Stimulated activated CD4-positive, alpha-beta T cell treated with anti-CD3 and anti-CD28 coated beads, Interleukin-12 subunit alpha, Interleukin-12 subunit beta, amount 100 ng/mL, for 48 hours (primary cell): ENCODE measurements at regions not wholly inside any gene's neighbourhood (a gene's known extent, or its start where the extent isn't known, plus 50 kb on each side); places are given as distances from the start of the nearest gene placed in this dataset.

Experiments
- DNase-seq, 3 donors: peaks; one replicate each; pipeline ENCODE4 v3.0.0-alpha.2; 2020; ENCODE audit warnings: low read depth in 2 of 3, low spot score in 1 of 3

DNA sequence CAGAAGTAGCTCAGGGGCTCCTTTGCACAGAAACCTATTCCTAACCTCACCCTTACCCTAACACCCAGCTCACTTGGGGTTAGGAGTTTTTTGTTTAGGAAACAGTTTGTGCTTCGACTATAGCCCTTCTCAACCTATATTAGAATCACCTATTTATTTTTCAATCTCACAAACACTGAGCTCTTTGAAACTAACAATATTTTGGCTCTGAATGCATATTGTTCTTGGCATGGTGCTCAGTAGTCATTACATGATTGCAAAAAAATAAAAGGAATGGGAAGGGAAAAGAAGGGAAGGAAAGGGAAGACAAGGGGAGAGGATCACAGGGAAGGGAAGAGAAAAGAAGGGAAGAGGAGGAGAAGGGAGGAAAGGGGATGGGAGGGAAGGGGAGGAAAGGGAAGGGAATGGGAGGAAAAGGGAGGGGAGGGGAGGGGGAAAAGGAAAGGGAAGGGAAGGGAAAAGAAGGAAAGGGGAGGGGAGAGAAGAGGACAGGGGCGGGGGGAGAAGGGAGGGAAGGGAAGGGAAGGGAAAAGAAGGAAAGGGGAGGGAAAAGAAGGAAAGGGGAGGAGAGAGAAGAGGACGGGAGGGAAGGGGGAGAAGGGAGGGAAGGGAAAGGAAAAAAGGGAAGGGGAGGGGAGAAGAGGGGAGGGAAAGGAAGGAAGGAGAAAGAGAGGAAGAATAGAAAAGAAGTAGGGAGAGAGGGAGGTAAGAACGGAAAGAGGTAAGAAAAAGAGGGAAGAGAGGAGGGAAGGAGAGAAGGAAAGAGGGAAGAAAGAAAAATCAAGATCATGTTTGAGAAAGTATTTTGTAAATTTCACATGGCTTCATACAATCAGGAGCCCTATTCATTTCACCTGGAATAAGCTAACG, 484.1 kb upstream of the NFIA start:
- DNase-seq, result no peak

DNA sequence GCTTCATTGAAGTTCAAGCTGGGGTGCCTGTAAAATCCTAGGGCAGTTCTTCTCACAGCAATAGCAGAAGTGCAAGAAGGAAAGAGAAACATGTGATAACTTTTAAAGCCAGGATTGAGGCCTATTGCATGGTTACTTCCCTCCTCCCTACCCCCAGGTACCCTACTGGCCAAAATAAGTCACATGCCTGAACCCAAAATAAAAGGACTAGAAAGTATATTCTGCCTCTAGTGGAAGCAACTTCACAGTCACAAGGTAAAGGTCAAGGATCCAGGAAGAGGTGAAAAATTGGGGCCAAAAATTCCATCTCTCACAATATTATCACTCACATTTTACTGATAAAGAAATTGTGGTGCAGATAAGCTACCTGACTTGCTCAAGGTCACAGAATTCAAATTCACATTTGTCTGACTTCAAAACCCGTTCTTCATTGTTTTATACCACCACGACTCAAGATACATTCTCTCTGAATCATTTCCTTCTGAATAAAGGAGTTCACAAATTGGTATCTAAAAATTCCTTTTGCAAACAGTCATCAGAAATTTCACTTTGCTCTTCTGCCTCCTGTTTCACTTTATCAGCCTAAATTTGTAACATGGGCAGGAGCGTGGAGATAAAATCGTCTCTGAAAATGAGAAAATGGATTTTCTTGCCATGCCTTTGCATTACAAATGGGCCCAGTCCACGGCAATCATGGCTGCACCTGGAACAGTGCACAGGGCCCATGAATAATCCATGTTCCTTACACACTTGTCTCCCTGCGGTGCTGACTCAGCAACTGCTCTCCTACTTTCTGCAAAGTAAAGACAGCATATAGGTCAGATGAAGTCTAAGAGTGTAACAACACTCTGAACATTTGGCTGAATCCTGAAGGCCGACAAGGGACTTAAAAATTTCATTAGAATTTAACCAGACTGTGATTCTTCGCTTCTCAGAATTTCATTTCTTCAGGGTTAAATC, 485.3 kb upstream of the NFIA start:
- DNase-seq, result no peak

GRCh38 chr1:60591583-60591982, 490.8 kb upstream of the NFIA start:
- DNase-seq, result no peak

- no peak for DNase-seq
Measured at GRCh38 chr1:60589916-60590315, 492.4 kb upstream of the NFIA start.

- DNase-seq, result no peak
Measured at GRCh38 chr1:60589046-60589748, 493.2 kb upstream of the NFIA start.

DNA sequence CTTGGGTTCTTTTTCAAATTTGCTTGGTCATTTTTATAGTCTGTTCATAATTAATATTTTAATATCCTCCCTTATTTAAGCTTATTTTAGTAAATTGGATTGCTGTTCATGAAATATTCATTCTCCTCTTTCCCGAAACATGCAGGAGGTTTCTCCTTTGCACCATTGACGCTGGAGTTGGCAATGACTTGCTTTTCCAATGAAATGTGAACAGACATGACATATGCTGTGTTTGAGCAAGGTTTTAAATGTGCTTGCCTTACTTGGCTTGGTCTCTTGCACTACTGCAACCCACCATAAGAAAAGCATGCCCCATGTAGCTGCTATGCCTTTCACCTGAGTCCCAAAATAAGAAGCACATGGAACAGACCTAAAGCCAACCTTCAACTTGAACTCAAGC, 498.0 kb upstream of the NFIA start:
- DNase-seq, result no peak

DNA sequence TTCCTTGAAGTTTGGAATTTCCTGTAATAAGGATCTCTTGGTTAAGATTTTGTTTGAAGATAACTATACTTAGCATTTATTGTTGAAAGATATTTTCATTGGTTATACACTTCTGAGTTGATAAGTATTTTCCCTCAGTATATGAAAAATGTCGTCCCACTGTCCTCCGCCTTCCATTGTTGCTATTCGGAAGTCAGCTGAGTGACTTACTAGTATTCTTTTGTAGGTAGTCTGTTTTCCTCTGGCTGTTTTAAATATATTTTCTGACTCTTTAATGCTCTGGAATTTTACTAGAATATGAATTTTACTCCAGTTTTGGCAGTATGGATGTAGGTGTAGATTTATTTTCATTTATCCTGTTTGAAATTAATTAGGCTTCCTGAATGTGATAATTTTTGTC, 498.7 kb upstream of the NFIA start:
- no peak for DNase-seq

DNA sequence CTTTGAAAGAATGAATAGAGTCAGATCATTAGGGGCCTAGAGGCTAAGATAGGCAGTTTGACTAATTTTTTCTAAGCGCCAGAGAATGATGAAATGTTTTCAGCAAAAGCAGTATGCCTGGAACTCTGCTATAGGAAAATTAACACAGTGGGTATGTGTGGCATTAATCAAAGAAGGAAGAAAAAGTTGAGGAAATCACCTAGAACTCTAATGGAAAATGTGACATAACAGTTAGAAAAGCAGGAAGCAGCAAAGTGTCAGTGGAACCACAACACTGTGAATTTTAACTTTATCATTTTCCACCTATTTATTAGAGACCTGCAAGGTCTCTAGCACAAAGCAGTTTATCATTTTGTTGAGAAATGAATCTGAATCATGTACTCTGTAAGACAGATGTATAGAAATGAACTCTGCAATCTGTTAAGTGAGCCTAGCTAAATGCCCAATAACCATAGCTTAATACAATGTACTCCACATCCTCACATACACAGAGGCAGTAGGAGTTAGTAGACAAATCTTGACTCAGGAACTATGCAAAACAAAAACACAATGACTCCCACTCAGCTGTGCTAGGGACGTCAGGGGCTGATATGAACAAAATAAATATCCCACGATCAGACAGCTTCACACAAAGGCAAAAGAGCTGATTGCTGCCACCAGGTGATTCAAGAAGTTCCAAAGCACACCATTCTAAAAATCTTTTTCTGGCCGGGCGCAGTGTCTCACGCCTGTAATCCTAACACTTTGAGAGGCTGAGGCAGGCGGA, 500.7 kb upstream of the NFIA start:
- DNase-seq, result no peak

DNA sequence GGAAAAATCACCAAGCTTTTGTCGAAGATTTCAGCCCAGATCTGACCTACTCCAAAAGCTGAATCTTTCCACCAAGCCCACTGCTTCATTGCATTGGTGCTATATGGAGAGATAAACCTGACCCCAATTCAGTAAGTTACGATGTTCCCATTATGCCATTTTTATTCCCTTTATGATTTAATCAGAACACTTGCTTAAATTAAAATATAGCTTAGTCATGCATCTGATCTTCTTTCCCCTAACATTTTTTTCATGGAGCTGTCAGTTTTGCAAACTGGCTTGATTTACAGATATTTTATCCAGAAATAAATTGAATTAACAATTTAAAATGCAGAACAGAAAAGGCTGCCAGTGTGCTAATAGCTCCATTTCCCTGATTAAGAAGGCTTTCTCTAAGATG, 503.5 kb upstream of the C1orf87 start:
- DNase-seq, result no peak

DNA sequence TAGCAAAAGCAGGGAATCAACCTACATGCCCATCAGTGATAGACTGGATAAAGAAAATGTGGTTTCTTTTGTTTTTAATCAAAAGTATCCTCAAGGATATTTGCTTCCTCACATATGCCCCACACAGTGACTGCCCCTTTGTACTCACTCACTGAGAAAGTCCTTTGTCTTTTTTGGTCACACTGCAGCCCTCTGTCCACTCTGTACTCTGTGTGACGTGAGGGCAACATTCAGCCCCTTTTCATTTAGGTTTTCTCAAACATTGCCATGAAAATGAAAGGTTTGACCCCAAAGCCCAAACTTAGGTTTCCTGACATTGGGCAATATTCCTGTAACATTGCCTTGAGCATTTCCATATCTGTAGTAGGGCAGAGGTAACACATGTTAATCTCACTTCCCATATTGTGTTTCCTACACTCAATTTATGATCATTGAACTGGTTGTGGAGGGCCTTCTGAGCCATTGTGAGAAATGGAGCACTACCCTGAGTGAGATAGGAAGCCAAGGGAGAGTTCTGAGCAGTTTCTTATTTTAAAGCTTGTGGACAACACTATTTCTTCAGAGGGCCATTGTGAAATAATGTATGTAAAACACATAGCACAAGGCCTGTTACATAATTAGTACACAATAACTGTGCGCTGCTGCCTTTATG, 501.9 kb upstream of the C1orf87 start:
- DNase-seq, result no peak

- DNase-seq, result no peak
Measured at GRCh38 chr1:60573726-60574409, 500.3 kb upstream of the C1orf87 start.

DNA sequence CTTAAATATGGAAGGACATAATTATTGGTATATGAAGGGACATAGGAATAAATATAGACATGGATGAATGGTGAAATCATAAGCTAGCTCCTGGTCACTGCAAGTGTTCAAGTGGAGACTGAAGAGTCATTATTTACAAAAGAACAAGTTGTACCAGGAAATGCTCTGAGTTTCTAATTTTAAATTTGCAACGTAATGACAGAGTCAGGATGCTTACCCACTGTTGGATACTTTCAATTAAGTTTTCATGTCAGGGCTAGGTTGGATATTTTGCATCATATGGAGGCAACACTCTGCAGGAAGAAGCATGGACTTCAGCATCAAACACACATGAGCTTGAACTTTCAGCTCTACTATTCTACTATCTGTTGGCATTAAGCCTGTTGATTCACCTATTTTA, 499.6 kb upstream of the C1orf87 start:
- DNase-seq, result no peak

- no peak for DNase-seq
Measured at GRCh38 chr1:60572378-60572777, 498.8 kb upstream of the C1orf87 start.

GRCh38 chr1:60571811-60572210, 498.2 kb upstream of the C1orf87 start:
- no peak for DNase-seq

DNA sequence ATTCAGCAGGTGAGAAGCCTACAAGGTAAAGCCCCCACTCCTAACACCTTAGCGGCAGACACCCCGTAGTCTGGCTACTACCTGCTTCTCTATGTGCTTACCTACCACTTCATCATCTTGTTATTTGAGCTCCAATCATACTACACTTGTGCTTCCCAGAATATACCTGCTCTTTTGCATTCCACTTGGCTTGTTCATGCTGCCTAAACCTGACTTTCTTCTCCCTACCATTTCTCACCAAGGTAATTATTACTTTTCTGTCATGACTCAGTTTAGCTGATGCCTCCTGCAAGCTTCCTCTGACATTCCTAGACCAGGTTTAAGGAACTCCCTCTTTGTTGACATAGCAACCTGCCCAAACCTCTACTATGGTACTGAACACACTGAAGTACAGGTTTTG, 495.6 kb upstream of the C1orf87 start:
- no peak for DNase-seq

DNA sequence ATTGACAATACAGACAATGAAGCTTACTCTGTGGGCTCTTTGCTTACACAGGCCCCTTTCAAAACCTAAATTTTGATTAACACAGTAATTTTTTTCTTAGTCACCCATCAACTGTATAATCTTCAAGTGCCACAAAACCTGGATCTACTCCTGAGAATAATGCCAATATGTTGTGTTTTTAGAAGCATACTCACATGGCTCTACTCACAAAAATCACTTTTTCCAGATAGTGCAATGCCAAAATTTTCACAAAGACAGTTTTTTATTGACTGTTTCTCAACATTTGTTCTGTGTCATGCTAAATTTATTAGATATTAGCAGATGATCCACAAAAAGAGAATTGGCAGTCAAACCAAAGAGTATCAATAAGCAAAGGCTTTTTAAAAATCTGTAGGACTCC, 493.7 kb upstream of the C1orf87 start:
- no peak for DNase-seq

DNA sequence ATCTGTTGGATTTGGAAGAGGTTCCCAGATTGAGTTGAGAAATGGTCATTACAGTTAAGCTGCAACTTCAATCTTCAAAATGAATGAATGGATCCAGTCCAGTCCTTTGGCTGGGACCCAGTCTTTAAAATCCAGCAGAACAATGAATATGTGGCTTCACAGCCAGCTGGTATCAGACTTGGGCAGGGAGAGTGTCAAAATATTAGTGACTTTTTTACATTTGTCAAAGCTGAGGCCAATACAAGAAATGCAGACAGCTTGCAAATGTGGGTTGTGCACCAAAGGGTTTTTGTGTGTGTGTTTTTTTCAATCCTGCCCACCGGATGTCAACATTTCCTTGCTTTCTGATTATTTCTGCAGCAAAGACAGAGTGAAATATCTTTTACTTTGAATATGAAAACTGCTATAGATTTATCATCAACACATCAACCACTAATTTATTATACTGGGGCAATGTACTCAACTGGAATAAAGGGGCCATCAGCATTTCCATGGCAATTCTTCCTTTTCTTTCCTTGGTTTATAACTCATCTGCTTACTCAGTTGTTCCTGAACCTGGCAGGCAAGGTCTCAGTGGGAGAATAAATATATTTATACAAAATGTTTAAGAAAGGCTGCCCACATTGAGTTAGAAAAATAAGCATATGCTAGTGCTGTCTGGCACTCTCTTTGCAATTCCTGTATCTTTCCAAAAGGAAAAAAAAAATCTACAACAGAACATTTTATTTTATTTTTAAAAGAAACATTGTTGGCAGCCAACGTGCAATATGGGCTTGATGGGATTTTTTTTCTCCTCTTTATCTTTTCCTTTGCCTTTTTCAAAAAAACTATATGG, 491.6 kb upstream of the C1orf87 start:
- no peak for DNase-seq

DNA sequence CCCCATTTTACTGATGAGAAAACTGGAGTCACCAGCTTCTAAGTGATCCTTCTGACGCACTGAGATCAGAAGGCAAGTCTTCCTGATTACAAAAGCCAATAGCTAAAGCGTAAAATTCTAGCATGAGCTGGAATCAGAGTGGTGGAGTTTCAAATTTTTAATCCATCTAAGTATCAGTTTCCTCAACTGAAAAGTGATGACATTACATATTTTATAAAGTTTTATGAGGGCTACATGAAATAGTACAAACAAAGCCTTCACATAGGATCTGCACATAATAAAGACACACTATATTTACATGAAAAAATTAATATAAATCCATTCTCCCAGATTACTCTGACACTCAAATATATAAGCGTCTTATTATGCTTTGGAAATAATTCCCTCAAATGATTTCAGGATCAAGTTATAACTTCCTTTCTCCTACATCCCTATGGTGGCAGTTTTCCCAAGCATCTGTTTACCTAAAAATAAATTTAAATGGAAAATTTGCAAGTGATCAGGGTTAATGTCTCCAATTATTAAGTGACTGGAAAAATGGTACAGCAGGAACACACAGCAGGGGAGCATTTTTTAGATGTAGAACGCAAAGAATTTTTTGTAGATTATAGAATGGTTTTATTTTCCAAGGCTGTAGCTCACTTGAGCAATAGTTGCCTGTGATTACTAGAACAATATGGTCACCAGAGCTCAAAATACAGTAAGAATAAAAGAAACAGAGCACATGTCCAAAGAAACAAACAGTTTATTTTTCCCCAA, 490.4 kb upstream of the C1orf87 start:
- DNase-seq, result no peak
